HFFc6 (cell line): ENCODE measurements at regions not wholly inside any gene's neighbourhood (a gene's known extent, or its start where the extent isn't known, plus 50 kb on each side); places are given as distances from the start of the nearest gene placed in this dataset.

Experiments
- DNase-seq: peaks from one replicate; pipeline ENCODE4 v3.0.0-alpha.2; 2018
- H3K27ac Mint-ChIP-seq: 2 replicates; pipeline ENCODE4 v1.8.0; 2020; ENCODE audit warnings: mild to moderate bottlenecking, mixed read lengths
- H3K27me3 Mint-ChIP-seq: 2 replicates; pipeline ENCODE4 v1.8.0; 2021; ENCODE audit warnings: mild to moderate bottlenecking, moderate library complexity, mixed read lengths; ENCODE audit not compliant: insufficient read depth
- H3K36me3 Mint-ChIP-seq: 2 replicates; pipeline ENCODE4 v1.8.0; 2021; ENCODE audit warnings: low read depth, mixed read lengths
- H3K4me1 Mint-ChIP-seq: 2 replicates; pipeline ENCODE4 v1.8.0; 2020; ENCODE audit warnings: low read depth, mixed read lengths
- H3K4me3 Mint-ChIP-seq: 2 replicates; pipeline ENCODE4 v1.8.0; 2020; ENCODE audit warnings: mild to moderate bottlenecking, moderate library complexity, mixed read lengths
- H3K9me3 Mint-ChIP-seq: 2 replicates; pipeline ENCODE4 v1.8.0; 2020; ENCODE audit warnings: mild to moderate bottlenecking, mixed read lengths
- TF ChIP-seq, protein P1 (sequence below): fragments of 200-600 bp; sonication (generic); IDR thresholded peaks from 2 replicates; pipeline ENCODE4 v1.5.0; 2021; ENCODE audit warnings: antibody characterized with exemption, mild to moderate bottlenecking

DNA sequence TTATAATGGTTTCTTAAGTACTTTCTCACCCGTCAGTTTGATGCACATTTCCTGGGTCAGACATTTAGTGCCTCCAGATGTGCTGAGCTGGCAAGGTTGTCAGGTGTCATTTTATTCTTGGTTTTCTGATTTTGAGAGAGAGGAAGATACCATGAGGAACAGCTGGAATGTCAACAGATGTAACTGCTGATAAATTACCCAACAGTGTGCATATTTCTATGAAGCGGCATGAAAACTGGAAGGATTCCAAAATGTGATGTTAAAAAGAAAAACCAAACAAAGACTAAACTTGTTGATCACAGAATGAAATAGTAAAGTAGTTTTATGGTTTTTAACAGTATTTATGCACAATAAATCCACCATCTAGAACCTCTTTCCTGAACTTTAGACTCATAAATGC is 447.3 kb downstream of the HDGFL1 start:
- no peak overlapping the region for H3K27ac Mint-ChIP-seq
- no peak overlapping the region for H3K4me3 Mint-ChIP-seq
- H3K9me3 Mint-ChIP-seq = peaks cover 18% of the 10 kb centered on the region
- DNase-seq = no peak
- H3K36me3 Mint-ChIP-seq = no peaks in the 10 kb centered on the region
- TF ChIP-seq, protein P1, sequence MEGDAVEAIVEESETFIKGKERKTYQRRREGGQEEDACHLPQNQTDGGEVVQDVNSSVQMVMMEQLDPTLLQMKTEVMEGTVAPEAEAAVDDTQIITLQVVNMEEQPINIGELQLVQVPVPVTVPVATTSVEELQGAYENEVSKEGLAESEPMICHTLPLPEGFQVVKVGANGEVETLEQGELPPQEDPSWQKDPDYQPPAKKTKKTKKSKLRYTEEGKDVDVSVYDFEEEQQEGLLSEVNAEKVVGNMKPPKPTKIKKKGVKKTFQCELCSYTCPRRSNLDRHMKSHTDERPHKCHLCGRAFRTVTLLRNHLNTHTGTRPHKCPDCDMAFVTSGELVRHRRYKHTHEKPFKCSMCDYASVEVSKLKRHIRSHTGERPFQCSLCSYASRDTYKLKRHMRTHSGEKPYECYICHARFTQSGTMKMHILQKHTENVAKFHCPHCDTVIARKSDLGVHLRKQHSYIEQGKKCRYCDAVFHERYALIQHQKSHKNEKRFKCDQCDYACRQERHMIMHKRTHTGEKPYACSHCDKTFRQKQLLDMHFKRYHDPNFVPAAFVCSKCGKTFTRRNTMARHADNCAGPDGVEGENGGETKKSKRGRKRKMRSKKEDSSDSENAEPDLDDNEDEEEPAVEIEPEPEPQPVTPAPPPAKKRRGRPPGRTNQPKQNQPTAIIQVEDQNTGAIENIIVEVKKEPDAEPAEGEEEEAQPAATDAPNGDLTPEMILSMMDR = no peak
- H3K4me1 Mint-ChIP-seq = no peaks in the 10 kb centered on the region
- H3K27me3 Mint-ChIP-seq = no peaks in the 10 kb centered on the region; the same call in 1 of the 2 replicates

DNA sequence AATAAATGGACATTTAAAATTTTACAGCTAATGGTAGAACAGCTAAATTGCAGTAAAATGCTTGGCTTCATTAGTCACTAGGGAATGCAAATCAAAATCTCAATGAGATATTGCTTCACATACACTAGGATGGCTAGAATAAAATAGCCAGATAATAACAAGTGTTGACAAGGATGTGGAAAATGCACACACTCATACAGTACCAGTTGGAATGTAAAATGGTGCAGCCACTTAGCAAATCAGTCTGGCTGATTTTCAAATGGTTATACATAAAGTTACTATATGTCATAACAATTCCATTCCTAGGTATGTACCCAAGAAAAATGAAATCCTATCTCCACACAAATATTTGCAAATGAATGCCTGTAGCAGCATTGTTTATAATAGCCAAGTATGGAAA is 452.1 kb downstream of the HDGFL1 start:
- DNase-seq = no peak
- Mint-ChIP-seq H3K9me3 (peaks cover 16% of the 10 kb centered on the region), H3K4me1 (no peaks in the 10 kb centered on the region), H3K27ac (no peak overlapping the region), H3K27me3 (no peaks in the 10 kb centered on the region), H3K36me3 (no peaks in the 10 kb centered on the region), H3K4me3 (no peak overlapping the region)
- TF ChIP-seq, protein P1 = no peak

DNA sequence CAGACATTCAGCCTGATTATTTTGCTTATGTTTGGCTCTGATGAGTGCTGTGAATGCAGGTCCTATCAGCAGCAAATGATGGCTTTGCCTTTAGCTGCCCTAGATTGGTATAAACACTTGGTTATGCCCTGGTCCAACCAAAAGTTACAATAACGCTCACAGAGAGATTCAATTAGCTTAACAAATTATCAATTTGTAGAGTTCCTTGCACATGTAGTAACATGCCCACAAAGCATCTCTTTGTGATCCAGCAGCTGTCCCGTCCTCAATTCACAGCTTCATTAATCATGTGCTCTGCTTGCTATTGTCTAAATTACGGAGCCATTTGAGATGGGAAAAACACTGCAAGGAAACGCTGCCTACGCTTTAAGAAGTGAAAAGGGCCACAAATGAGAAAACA is 457.9 kb downstream of the HDGFL1 start:
- H3K27me3 Mint-ChIP-seq = no peaks in the 10 kb centered on the region; the same call in 1 of the 2 replicates
- peaks cover 19% of the 10 kb centered on the region for H3K9me3 Mint-ChIP-seq
- no peaks in the 10 kb centered on the region for H3K4me1 Mint-ChIP-seq
- H3K27ac Mint-ChIP-seq = no peak overlapping the region
- TF ChIP-seq, protein P1 = no peak
- no peak for DNase-seq
- no peaks in the 10 kb centered on the region for H3K36me3 Mint-ChIP-seq
- H3K4me3 Mint-ChIP-seq = no peak overlapping the region

DNA sequence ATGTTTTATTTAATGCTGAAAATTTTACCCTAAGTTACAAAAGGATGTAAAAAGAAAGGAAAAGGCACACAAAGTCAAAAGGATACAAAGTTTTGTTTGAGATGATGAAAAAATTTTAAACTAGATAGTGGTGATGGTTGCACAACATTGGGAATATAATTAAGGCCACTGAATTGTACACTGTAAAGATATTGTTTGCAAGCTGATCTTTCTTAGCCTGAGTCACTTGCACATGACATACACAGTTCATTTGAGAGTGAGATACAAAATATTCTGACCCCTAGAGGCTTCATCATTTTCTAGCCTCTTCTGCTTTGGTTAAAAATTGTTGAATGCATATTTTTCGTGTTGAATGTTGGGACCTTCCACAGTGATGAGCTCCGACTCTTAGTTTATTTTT is 462.6 kb downstream of the HDGFL1 start:
- Mint-ChIP-seq H3K27ac (no peak overlapping the region), H3K4me3 (no peak overlapping the region), H3K9me3 (peaks cover 17% of the 10 kb centered on the region), H3K27me3 (no peaks in the 10 kb centered on the region; the same call in 1 of the 2 replicates), H3K36me3 (no peaks in the 10 kb centered on the region), H3K4me1 (no peaks in the 10 kb centered on the region)
- no peak for DNase-seq
- TF ChIP-seq, protein P1 = no peak

DNA sequence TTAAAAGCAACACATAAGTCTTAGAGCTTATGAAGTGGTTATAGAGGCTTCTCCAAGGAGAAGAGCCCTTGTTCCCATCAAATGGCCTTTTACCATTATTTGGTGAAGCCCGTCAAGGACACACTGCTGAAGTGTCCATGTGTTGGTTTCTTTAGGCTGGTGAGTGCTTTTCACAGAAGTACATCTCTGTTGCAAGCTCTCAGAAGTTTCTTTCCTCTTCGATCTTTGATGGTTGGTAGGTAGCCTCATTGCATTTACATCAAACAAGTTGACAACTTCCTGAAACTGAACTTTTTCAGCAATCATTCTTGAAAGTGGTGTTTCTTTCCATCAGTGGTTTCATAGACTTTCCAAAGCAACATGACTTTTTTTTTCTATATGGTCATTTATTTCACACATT is 465.6 kb downstream of the HDGFL1 start:
- Mint-ChIP-seq H3K4me1 (no peaks in the 10 kb centered on the region), H3K27me3 (no peaks in the 10 kb centered on the region; the same call in 1 of the 2 replicates), H3K4me3 (no peak overlapping the region), H3K27ac (no peak overlapping the region), H3K9me3 (peaks cover 14% of the 10 kb centered on the region), H3K36me3 (no peaks in the 10 kb centered on the region)
- TF ChIP-seq, protein P1 = no peak
- DNase-seq = no peak
